Testis (tissue), 2 donors: ENCODE measurements at regions not wholly inside any gene's neighbourhood (a gene's known extent, or its start where the extent isn't known, plus 50 kb on each side); places are given as distances from the start of the nearest gene placed in this dataset.

Experiments used
- DNase-seq: peaks from one replicate; pipeline ENCODE4 v3.0.0-alpha.2; 2019
- H3K27ac ChIP-seq, 2 donors: fragments of 200-600 bp; sonication (generic); one replicate each; pipeline ENCODE4 v1.5.1; 2019
- H3K27me3 ChIP-seq: fragments of 200-600 bp; sonication (generic); one replicate; pipeline ENCODE4 v1.5.1; 2019
- H3K36me3 ChIP-seq: fragments of 200-600 bp; sonication (generic); one replicate; pipeline ENCODE4 v1.5.1; 2017; ENCODE audit warnings: low read depth; ENCODE audit errors: missing control alignments
- H3K4me1 ChIP-seq: fragments of 200-600 bp; sonication (generic); one replicate; pipeline ENCODE4 v1.5.1; 2019
- H3K4me3 ChIP-seq, 2 donors: fragments of 200-600 bp; sonication (generic); one replicate each; pipeline ENCODE4 v1.5.1; 2017 to 2019
- H3K9me3 ChIP-seq: fragments of 200-600 bp; sonication (generic); one replicate; pipeline ENCODE4 v1.5.1; 2017
- CTCF ChIP-seq, 3 experiments: fragments of 450-650 bp in 2 of 3; fragments of 200-600 bp in 1 of 3; sonication (generic) in 1 of 3; IDR thresholded peaks; one replicate each; pipeline ENCODE4 v1.5.1; 2016 to 2019; ENCODE audit warnings: antibody characterized with exemption in 3 of 3, mild to moderate bottlenecking in 2 of 3, moderate library complexity in 1 of 3
- POLR2A ChIP-seq: fragments of 450-650 bp; IDR thresholded peaks from one replicate; pipeline ENCODE4 v1.6.1; 2017; ENCODE audit warnings: antibody characterized with exemption, mild to moderate bottlenecking, moderate library complexity
- WGBS, 2 donors: methylation state at CpG; one replicate each; pipeline ENCODE4 v1.1.5; 2018; 5-methylcytosine and 5-hydroxymethylcytosine counted together
- intact Hi-C: fragments of 100-400 bp; cut with DNase I; formaldehyde crosslinking; loops from one replicate; pipeline ENCODE4 v1.15.1; 2023; ENCODE audit warnings: low total_unique reads

- no peak overlapping the region for H3K27ac ChIP-seq
- H3K36me3 ChIP-seq: no peaks in the 10 kb centered on the region
- WGBS, 2 donors: 47 to 68% methylated on average over 9 of the region's 9 CpGs
- no peaks in the 10 kb centered on the region for H3K9me3 ChIP-seq
- TF ChIP-seq POLR2A (no peak), CTCF (IDR thresholded peaks at IDR 0.05) (no peak)
- H3K4me1 ChIP-seq: no peaks in the 10 kb centered on the region
- H3K4me3 ChIP-seq: no peak overlapping the region
- intact Hi-C loops: no loop called here
- no peaks in the 10 kb centered on the region for H3K27me3 ChIP-seq
- no peak for DNase-seq
These were observed 249.5 kb downstream of the ADGRG6 start for GRCh38 chr6:142551274-142551811.

GRCh38 chr6:142558786-142559185 lies 257.0 kb downstream of the ADGRG6 start:
- 79 to 83% methylated on average over 3 of the region's 3 CpGs for WGBS, 2 donors
- H3K36me3 ChIP-seq: no peaks in the 10 kb centered on the region

GRCh38 chr6:142561511-142562265 lies 259.9 kb downstream of the ADGRG6 start:
- intact Hi-C loops: no loop called here
- Histone ChIP-seq H3K4me3 (no peak overlapping the region), H3K9me3 (no peaks in the 10 kb centered on the region), H3K27ac (no peak overlapping the region), H3K36me3 (no peaks in the 10 kb centered on the region), H3K27me3 (no peaks in the 10 kb centered on the region), H3K4me1 (no peaks in the 10 kb centered on the region)
- TF ChIP-seq POLR2A (no peak), CTCF (IDR thresholded peaks at IDR 0.05) (no peak)
- no peak for DNase-seq
- WGBS, 2 donors: 94 to 96% methylated on average over 3 of the region's 3 CpGs

More at GRCh38 chr6:142558786-142559185, 257.0 kb downstream of the ADGRG6 start:
- H3K27me3 ChIP-seq: no peaks in the 10 kb centered on the region
- H3K4me1 ChIP-seq: no peaks in the 10 kb centered on the region
- intact Hi-C loops: no loop called here
- DNase-seq: no peak
- no peaks in the 10 kb centered on the region for H3K9me3 ChIP-seq
- H3K4me3 ChIP-seq: no peak overlapping the region
- TF ChIP-seq CTCF (IDR thresholded peaks at IDR 0.05): no peak
- no peak for TF ChIP-seq POLR2A
- no peak overlapping the region for H3K27ac ChIP-seq

GRCh38 chr6:142562865-142563264 lies 261.1 kb downstream of the ADGRG6 start:
- no peak for DNase-seq
- intact Hi-C loops: no loop called here
- H3K36me3 ChIP-seq: no peaks in the 10 kb centered on the region
- H3K4me1 ChIP-seq: no peaks in the 10 kb centered on the region
- no peaks in the 10 kb centered on the region for H3K27me3 ChIP-seq
- no peak overlapping the region for H3K27ac ChIP-seq
- H3K9me3 ChIP-seq: no peaks in the 10 kb centered on the region
- TF ChIP-seq POLR2A (no peak), CTCF (IDR thresholded peaks at IDR 0.05) (no peak)
- 84 to 93% methylated on average over 4 of the region's 4 CpGs for WGBS, 2 donors
- no peak overlapping the region for H3K4me3 ChIP-seq
